HepG2 (cell line): ENCODE measurements at regions not wholly inside any gene's neighbourhood (a gene's known extent, or its start where the extent isn't known, plus 50 kb on each side); places are given as distances from the start of the nearest gene placed in this dataset.

Experiments used
- ATAC-seq: fragments of 200-7000 bp; cut with Tn5 transposase; 3 replicates; pipeline ENCODE4 v1.9.1; 2020; ENCODE audit warnings: mild to moderate bottlenecking, moderate library complexity
- BruUV-seq: library from RNA; stranded (reverse); fragments of 400-500 nt; replicated peaks from 2 replicates; lab custom pipeline; 2021; lab: Mats Ljungman, UMichigan
- CTCF ChIA-PET: fragments of 300-600 bp; formaldehyde crosslinking; extraction: SDS; loops from one replicate; lab custom pipeline; 2021; ENCODE audit warnings: low total read pairs, inconsistent platforms, low intra/inter-chr PET ratio; lab: Yijun Ruan, JAX
- POLR2A ChIA-PET: fragments of 350-600 bp; sonication (Branson Sonifier 250); formaldehyde crosslinking; loops from one replicate; lab custom pipeline; 2020; ENCODE audit warnings: antibody characterized with exemption, inconsistent platforms; lab: Yijun Ruan, JAX
- DNase-seq: peaks from one replicate; pipeline ENCODE4 v3.0.0-alpha.2; 2015; ENCODE audit warnings: low spot score
- FAIRE-seq: peaks from 3 replicates; lab custom pipeline; 2011; peaks lifted over from hg19 to GRCh38; lab: Jason Lieb, UNC
- H2AFZ ChIP-seq: one replicate; pipeline ENCODE4 v1.6.1; 2011; ENCODE audit warnings: low read length, inconsistent platforms
- H3K27ac ChIP-seq: fragments of 300-600 bp; 3 replicates; pipeline ENCODE4 v1.8.0; 2011; ENCODE audit warnings: mixed run types, mild to moderate bottlenecking, mixed read lengths, low read length, inconsistent platforms; ENCODE audit not compliant: insufficient read depth; ENCODE audit errors: extremely low read length
- H3K27me3 ChIP-seq, 2 experiments: fragments of 200-600 bp in 1 of 2; 2 replicates in 1 of 2; 3 replicates in 1 of 2; pipeline versions ENCODE4 v1.6.0 to v1.8.0; 2011; ENCODE audit warnings: low read length in 2 of 2, mild to moderate bottlenecking in 2 of 2, moderate library complexity in 2 of 2, inconsistent platforms in 1 of 2; ENCODE audit not compliant: insufficient read depth in 2 of 2, control insufficient read depth in 1 of 2
- H3K36me3 ChIP-seq, 2 experiments: fragments of 200-600 bp in 1 of 2; replicated peaks in 1 of 2; 2 replicates in 1 of 2; 3 replicates in 1 of 2; pipeline versions ENCODE4 v1.5.1 to v1.8.0; 2011; ENCODE audit warnings: low read length in 2 of 2, inconsistent platforms in 1 of 2; ENCODE audit not compliant: insufficient read depth in 2 of 2, control insufficient read depth in 1 of 2
- H3K4me1 ChIP-seq: 2 replicates; pipeline ENCODE4 v1.5.1; 2012; ENCODE audit warnings: low read length, inconsistent platforms; ENCODE audit not compliant: insufficient read depth
- H3K4me2 ChIP-seq: 2 replicates; pipeline ENCODE4 v1.6.0; 2011; ENCODE audit warnings: low read depth, low read length, inconsistent platforms
- H3K4me3 ChIP-seq, 3 experiments: fragments of 200-600 bp in 1 of 3; sonication (generic), shearing (Covaris generic) in 1 of 3; replicated peaks in 1 of 3; 2 replicates each; pipeline ENCODE4 v1.5.1; 2011 to 2016; ENCODE audit warnings: low read length in 3 of 3, inconsistent platforms in 2 of 3, low read depth in 2 of 3, mild to moderate bottlenecking in 2 of 3, control low read depth in 1 of 3, mixed read lengths in 1 of 3; ENCODE audit not compliant: insufficient read depth in 1 of 3
- H3K79me2 ChIP-seq: one replicate; pipeline ENCODE4 v1.6.1; 2011; ENCODE audit warnings: low read length, inconsistent platforms; ENCODE audit not compliant: insufficient read depth
- H3K9ac ChIP-seq: 2 replicates; pipeline ENCODE4 v1.6.0; 2011; ENCODE audit warnings: mild to moderate bottlenecking, low read depth, low read length, inconsistent platforms; ENCODE audit not compliant: insufficient read depth
- H3K9me3 ChIP-seq: 2 replicates; pipeline ENCODE4 v1.5.1; 2012; ENCODE audit warnings: mild to moderate bottlenecking, low read length
- H4K20me1 ChIP-seq: 2 replicates; pipeline ENCODE4 v1.6.0; 2011; ENCODE audit warnings: inconsistent platforms, mild to moderate bottlenecking, low read length, moderate library complexity; ENCODE audit not compliant: insufficient read depth
- ARID2 ChIP-seq: sonication (generic); formaldehyde crosslinking; IDR thresholded peaks from 2 replicates; pipeline ENCODE4 v1.8.1; 2022; ENCODE audit warnings: mild to moderate bottlenecking, missing genetic modification reagents, borderline replicate concordance
- EZH2 ChIP-seq: conservative IDR thresholded peaks from 2 replicates; pipeline ENCODE4 v1.6.1; 2012; ENCODE audit warnings: mild to moderate bottlenecking, low read depth, low read length, moderate library complexity
- MAF1 ChIP-seq: sonication (generic); formaldehyde crosslinking; IDR thresholded peaks from 2 replicates; pipeline ENCODE4 v1.5.0; 2020; ENCODE audit warnings: missing genetic modification reagents, borderline replicate concordance
- NONO ChIP-seq, 2 experiments: fragments of 450-650 bp in 1 of 2; sonication (generic) in 1 of 2; formaldehyde crosslinking in 1 of 2; IDR thresholded peaks in 1 of 2; conservative IDR thresholded peaks in 1 of 2; 2 replicates each; pipeline versions ENCODE4 v1.6.1 to v1.8.0; 2017 to 2022; ENCODE audit warnings: mild to moderate bottlenecking in 1 of 2, missing genetic modification reagents in 1 of 2, moderate library complexity in 1 of 2
- ONECUT2 ChIP-seq: sonication (generic); formaldehyde crosslinking; IDR thresholded peaks from 2 replicates; pipeline ENCODE4 v1.4.0; 2020; ENCODE audit warnings: missing genetic modification reagents
- PAF1 ChIP-seq: IDR thresholded peaks from 2 replicates; pipeline ENCODE4 v1.6.1; 2016; ENCODE audit warnings: missing genetic modification reagents, missing compliant biosample characterization
- ZNF225 ChIP-seq: sonication (generic); formaldehyde crosslinking; IDR thresholded peaks from 2 replicates; pipeline ENCODE4 v1.4.0; 2020; ENCODE audit warnings: mild to moderate bottlenecking, missing genetic modification reagents
- ZNF354B ChIP-seq: sonication (generic); formaldehyde crosslinking; IDR thresholded peaks from 2 replicates; pipeline ENCODE4 v1.8.0; 2022; ENCODE audit warnings: mild to moderate bottlenecking, missing genetic modification reagents
- ZNF501 ChIP-seq: sonication (generic); formaldehyde crosslinking; IDR thresholded peaks from 2 replicates; pipeline ENCODE4 v1.5.1; 2020; ENCODE audit warnings: mild to moderate bottlenecking, moderate library complexity, missing genetic modification reagents
- ZNF564 ChIP-seq: sonication (generic); formaldehyde crosslinking; IDR thresholded peaks from 2 replicates; pipeline ENCODE4 v1.8.1; 2023; ENCODE audit warnings: mild to moderate bottlenecking, missing genetic modification reagents
- ZNF570 ChIP-seq: sonication (generic); formaldehyde crosslinking; IDR thresholded peaks from 2 replicates; pipeline ENCODE4 v1.4.0; 2020; ENCODE audit warnings: mild to moderate bottlenecking, missing genetic modification reagents, borderline replicate concordance
- ZNF841 ChIP-seq: sonication (generic); formaldehyde crosslinking; IDR thresholded peaks from 2 replicates; pipeline ENCODE4 v1.8.1; 2023; ENCODE audit warnings: missing genetic modification reagents, borderline replicate concordance
- ZSCAN22 ChIP-seq: sonication (generic); formaldehyde crosslinking; IDR thresholded peaks from 2 replicates; pipeline ENCODE4 v1.4.0; 2020; ENCODE audit warnings: mild to moderate bottlenecking, missing genetic modification reagents
- WGBS: methylation state at CpG from one replicate; pipeline ENCODE4 v1.1.6; 2017; ENCODE audit warnings: low lambda C conversion rate; 5-methylcytosine and 5-hydroxymethylcytosine counted together
- in situ Hi-C: cut with HindIII; loops from 2 replicates; pipeline ENCODE4 v1.10.0; 2017; ENCODE audit warnings: low pct_unique_long_range_greater_than_20kb; ENCODE audit not compliant: extremely low pct_ligation_motif_present
- intact Hi-C: fragments of 100-400 bp; cut with micrococcal nuclease; formaldehyde crosslinking; loops from one replicate; pipeline ENCODE4 v1.10.0; 2022; ENCODE audit not compliant: unreplicated experiment
- TF ChIP-seq, protein P1 (sequence below): sonication (generic); IDR thresholded peaks from 2 replicates; pipeline ENCODE4 v1.6.1; 2016; ENCODE audit warnings: low read depth, borderline replicate concordance
- TF ChIP-seq, protein P2 (sequence below): sonication (generic); formaldehyde crosslinking; IDR thresholded peaks from 2 replicates; pipeline ENCODE4 v1.8.1; 2023; ENCODE audit warnings: mild to moderate bottlenecking, inconsistent platforms, moderate library complexity, missing genetic modification reagents, borderline replicate concordance
- TF ChIP-seq, protein P3 (sequence below): sonication (generic); formaldehyde crosslinking; IDR thresholded peaks from 2 replicates; pipeline ENCODE4 v1.5.0; 2020; ENCODE audit warnings: missing genetic modification reagents, mild to moderate bottlenecking, borderline replicate concordance
- TF ChIP-seq, protein P4 (sequence below): sonication (generic); formaldehyde crosslinking; IDR thresholded peaks from 2 replicates; pipeline ENCODE4 v1.4.0; 2020; ENCODE audit warnings: mild to moderate bottlenecking, low read depth, missing genetic modification reagents

DNA sequence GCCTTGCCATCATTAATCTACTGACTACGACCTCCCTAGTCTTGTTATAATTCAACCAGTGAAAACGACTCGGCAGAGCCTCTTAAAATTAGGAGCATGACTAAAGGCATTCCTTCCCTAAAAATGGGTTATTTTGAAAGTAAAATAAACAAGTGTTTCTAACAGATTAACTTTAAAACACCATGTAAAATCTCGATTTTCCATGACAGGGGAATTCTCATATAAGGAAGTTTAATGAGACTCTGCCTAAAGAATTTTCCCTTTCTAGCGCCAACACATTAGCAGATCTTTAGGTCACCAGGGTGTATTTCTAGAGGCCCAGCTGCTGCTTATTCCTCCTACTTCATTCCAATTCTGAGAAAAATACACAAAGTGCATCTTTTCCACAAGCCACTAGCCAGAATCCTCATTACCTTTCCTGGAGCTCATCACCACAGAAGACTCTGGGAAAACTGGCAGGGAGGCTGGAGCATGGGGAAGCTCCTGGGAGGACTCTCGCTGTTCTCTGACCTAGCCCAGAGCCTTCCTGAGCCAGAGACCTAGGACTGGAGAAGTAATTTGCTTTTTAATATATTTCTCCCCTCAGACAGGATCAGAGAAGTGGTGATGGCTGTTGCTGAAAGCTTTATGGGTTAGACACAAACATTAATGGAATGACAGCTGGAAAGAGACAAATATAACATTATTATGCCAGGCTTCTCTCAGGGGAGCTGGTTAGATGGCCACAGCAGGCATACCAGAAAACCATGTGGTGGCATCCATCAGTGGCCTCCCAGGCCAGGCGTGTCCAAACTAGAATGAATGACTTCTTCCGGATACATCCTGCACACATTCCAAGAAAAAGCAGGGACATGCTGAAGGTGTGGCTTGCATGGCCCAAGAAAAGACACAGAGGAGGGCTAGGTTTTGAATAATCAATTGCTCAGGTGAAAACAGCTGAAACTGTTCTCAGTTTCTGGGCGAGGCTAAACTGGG lies 63.6 kb upstream of the CTTNBP2NL start:
- H3K4me1 ChIP-seq = no peaks in the 10 kb centered on the region
- peaks cover 0 to 18% of the 10 kb centered on the region in 2 experiments; a peak in 1 of 5 replicates for H3K27me3 ChIP-seq
- TF ChIP-seq ZNF841 (CRISPR knock-in tag) (no peak), NONO (IDR thresholded peaks at IDR 0.05) (no peak), NONO (CRISPR knock-in tag; conservative IDR thresholded peaks at IDR 0.05) (no peak), ZNF501 (no peak), ZNF564 (CRISPR knock-in tag) (no peak), ZNF225 (CRISPR knock-in tag) (no peak), ARID2 (CRISPR knock-in tag) (no peak), ONECUT2 (CRISPR knock-in tag) (no peak), ZNF570 (CRISPR knock-in tag) (no peak), MAF1 (CRISPR knock-in tag) (no peak), PAF1 (CRISPR knock-in tag) (no peak), EZH2 (no peak), ZSCAN22 (no peak), ZNF354B (no peak)
- TF ChIP-seq, protein P1, sequence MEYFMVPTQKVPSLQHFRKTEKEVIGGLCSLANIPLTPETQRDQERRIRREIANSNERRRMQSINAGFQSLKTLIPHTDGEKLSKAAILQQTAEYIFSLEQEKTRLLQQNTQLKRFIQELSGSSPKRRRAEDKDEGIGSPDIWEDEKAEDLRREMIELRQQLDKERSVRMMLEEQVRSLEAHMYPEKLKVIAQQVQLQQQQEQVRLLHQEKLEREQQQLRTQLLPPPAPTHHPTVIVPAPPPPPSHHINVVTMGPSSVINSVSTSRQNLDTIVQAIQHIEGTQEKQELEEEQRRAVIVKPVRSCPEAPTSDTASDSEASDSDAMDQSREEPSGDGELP = no peak
- TF ChIP-seq, protein P2, sequence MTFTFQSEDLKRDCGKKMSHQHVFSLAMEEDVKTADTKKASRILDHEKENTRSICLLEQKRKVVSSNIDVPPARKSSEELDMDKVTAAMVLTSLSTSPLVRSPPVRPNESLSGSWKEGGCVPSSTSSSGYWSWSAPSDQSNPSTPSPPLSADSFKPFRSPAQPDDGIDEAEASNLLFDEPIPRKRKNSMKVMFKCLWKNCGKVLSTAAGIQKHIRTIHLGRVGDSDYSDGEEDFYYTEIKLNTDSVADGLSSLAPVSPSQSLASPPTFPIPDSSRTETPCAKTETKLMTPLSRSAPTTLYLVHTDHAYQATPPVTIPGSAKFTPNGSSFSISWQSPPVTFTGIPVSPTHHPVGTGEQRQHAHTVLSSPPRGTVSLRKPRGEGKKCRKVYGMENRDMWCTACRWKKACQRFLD (CRISPR knock-in tag) = no peak
- TF ChIP-seq, protein P3, sequence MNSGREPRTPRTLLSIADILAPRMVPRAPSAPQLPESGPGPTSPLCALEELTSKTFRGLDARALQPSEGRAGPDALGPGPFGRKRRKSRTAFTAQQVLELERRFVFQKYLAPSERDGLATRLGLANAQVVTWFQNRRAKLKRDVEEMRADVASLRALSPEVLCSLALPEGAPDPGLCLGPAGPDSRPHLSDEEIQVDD = no peak
- TF ChIP-seq, protein P4, sequence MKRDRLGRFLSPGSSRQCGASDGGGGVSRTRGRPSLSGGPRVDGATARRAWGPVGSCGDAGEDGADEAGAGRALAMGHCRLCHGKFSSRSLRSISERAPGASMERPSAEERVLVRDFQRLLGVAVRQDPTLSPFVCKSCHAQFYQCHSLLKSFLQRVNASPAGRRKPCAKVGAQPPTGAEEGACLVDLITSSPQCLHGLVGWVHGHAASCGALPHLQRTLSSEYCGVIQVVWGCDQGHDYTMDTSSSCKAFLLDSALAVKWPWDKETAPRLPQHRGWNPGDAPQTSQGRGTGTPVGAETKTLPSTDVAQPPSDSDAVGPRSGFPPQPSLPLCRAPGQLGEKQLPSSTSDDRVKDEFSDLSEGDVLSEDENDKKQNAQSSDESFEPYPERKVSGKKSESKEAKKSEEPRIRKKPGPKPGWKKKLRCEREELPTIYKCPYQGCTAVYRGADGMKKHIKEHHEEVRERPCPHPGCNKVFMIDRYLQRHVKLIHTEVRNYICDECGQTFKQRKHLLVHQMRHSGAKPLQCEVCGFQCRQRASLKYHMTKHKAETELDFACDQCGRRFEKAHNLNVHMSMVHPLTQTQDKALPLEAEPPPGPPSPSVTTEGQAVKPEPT (CRISPR knock-in tag) = no peak
- no peaks in the 10 kb centered on the region for H3K9me3 ChIP-seq
- intact Hi-C loops (no loop called here), in situ Hi-C loops (no loop called here)
- BruUV-seq = no TSS peak
- H3K27ac ChIP-seq = no peak overlapping the region
- CTCF ChIA-PET = no interaction called here
- ATAC-seq = no peak
- no peak overlapping the region for H3K4me3 ChIP-seq
- H4K20me1 ChIP-seq = no peaks in the 10 kb centered on the region
- no peaks in the 10 kb centered on the region for H3K36me3 ChIP-seq
- POLR2A ChIA-PET = no interaction called here
- no peak overlapping the region for H2AFZ ChIP-seq
- WGBS = 9% methylated on average over 9 of the region's 9 CpGs
- H3K9ac ChIP-seq = no peak overlapping the region
- no peak for DNase-seq
- H3K4me2 ChIP-seq = no peak overlapping the region
- FAIRE-seq = no peak
- H3K79me2 ChIP-seq = no peaks in the 10 kb centered on the region
